Cardiac muscle cell (in vitro differentiated cells and primary cell): ENCODE measurements at regions not wholly inside any gene's neighbourhood (a gene's known extent, or its start where the extent isn't known, plus 50 kb on each side); places are given as distances from the start of the nearest gene placed in this dataset.

Source experiments
- DNase-seq, 2 donors: peaks; one replicate each; pipeline versions ENCODE4 v3.0.0 to v3.0.0-alpha.2; 2010 to 2017; ENCODE audit warnings: low read depth in 1 of 2, low spot score in 1 of 2
- H3K27ac ChIP-seq: fragments of 200-600 bp; sonication (generic); 2 replicates; pipeline ENCODE4 v1.5.1; 2016
- H3K27me3 ChIP-seq: fragments of 200-600 bp; sonication (generic); 2 replicates; pipeline ENCODE4 v1.6.0; 2016; ENCODE audit warnings: control low read depth
- H3K36me3 ChIP-seq: fragments of 200-600 bp; sonication (generic); 2 replicates; pipeline ENCODE4 v1.5.1; 2016; ENCODE audit warnings: control low read depth
- H3K4me1 ChIP-seq: fragments of 200-600 bp; sonication (generic); 2 replicates; pipeline ENCODE4 v1.8.1; 2017; ENCODE audit warnings: low read depth, mild to moderate bottlenecking, mixed run types
- H3K4me3 ChIP-seq: fragments of 200-600 bp; sonication (generic); 2 replicates; pipeline ENCODE4 v1.5.1; 2016; ENCODE audit warnings: mild to moderate bottlenecking
- H3K9me3 ChIP-seq: fragments of 200-600 bp; sonication (generic); 2 replicates; pipeline ENCODE4 v1.5.1; 2017; ENCODE audit warnings: low read depth, mild to moderate bottlenecking, control low read depth
- CTCF ChIP-seq: IDR thresholded peaks from 2 replicates; pipeline ENCODE4 v1.5.1; 2012; ENCODE audit warnings: low read depth, mild to moderate bottlenecking, low read length

DNA sequence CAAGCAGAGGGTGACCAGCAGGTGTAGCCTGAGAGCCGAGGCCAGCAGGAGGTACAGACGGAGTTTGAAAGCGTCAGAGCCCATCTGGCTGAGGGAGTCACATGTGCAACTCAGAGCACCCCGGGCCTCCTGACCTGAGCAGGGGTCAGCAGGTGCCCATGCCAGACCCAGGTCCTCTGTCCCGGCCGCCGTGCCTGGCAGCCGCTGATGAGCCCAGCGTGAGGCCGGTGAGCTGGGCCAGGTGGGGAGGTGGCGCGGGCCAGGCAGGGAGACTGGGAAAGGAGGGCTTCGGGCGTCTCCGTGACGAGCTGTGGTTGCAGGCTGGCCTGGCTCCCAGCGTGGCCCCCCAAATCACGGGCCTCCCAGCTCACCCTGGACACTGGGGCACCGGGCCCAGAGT lies 130.9 kb downstream of the CHSY1 start:
- Histone ChIP-seq H3K36me3 (no peaks in the 10 kb centered on the region), H3K4me1 (peaks cover 20% of the 10 kb centered on the region), H3K9me3 (no peaks in the 10 kb centered on the region), H3K4me3 (no peak overlapping the region), H3K27me3 (no peaks in the 10 kb centered on the region), H3K27ac (peak overlapping the region; percentile 27)
- DNase-seq: no peak
- no peak for TF ChIP-seq CTCF

GRCh38 chr15:101120473-101120872 lies 131.4 kb downstream of the CHSY1 start:
- no peak overlapping the region for H3K27ac ChIP-seq
- no peaks in the 10 kb centered on the region for H3K9me3 ChIP-seq
- no peaks in the 10 kb centered on the region for H3K27me3 ChIP-seq
- no peaks in the 10 kb centered on the region for H3K36me3 ChIP-seq
- no peak for DNase-seq
- H3K4me3 ChIP-seq: no peak overlapping the region
- peaks cover 20% of the 10 kb centered on the region for H3K4me1 ChIP-seq
- no peak for TF ChIP-seq CTCF
